COLO668 (cell line): ENCODE measurements at regions not wholly inside any gene's neighbourhood (a gene's known extent, or its start where the extent isn't known, plus 50 kb on each side); places are given as distances from the start of the nearest gene placed in this dataset.
"Not testable (repeated sequence)": the region's sequence is repeated elsewhere in the genome, so short reads cannot be mapped to it uniquely, and the experiment has no call there.

Source experiments
- DNase-seq: peaks from one replicate; lab custom pipeline; 2025; ENCODE audit not compliant: unreplicated experiment; lab: John Stamatoyannopoulos, UW

GRCh38 chr4:180284267-180284666 is 1958.9 kb upstream of the TENM3 start:
- no peak for DNase-seq

GRCh38 chr4:180285796-180286195 is 1957.4 kb upstream of the TENM3 start:
- no peak for DNase-seq

- DNase-seq = no peak
Observed at GRCh38 chr4:180292339-180292738, 1950.9 kb upstream of the TENM3 start.

DNA sequence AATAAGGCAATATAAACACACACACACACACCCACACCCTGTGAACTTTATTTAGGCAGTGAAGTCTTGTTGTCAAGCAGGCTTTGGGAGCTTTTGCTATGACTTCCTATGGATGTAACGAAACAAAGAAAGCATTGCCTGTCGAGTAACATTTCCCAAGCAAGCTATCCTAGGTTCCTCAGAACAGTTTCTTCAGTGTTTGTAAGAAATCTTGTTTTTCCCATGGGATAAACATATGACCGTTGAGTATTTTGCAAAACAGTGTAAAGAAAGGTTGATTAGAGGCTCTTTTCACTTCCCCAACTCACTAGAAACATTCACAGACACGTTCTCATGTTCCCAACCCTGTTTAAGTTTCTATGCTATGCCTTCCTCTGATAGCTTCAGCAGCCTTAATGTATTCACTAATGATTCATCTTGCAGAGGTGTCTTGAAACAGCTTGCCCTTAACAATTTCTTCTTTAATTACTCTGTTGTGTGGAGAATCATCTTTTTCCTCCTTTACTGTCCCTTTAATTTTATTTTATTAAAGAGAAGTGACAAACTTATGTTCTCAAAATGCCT is 1947.1 kb upstream of the TENM3 start:
- no peak for DNase-seq

DNA sequence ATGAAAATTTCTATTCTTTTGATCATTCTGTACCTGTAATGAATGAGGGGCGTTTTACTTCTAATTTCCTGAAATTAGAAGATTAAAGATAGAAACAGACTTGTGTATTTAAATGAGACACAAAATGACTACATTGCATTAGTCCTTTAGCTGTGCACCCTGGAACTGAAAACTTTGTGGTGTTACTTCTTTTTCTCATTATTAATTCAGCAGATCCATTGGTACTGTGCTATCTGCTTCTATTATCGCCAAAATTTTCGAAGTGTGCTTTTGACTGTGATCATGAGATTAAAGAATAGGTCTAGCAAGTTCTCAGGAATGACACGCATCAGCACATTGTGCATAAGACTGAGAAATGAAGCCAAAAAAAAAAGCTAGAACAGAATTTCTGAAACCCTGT is 1938.9 kb upstream of the TENM3 start:
- no peak for DNase-seq

DNA sequence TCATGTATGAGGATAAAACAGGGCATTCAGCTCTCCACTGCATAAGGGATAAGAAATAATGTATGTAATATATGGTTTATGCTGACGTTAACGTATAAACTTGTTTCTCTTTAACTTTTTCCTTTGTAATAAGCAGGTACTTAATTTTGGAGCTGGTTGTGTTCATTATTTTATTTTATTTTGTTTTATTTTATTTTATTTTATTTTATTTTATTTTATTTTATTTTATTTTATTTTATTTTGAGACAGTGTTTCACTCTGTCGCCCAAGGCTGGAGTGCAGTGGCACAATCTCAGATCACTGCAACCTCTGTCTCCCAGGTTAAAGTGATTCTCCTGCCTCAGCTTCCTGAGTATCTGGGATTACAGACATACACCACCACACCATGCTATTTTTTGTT is 1932.6 kb upstream of the TENM3 start:
- no peak for DNase-seq

GRCh38 chr4:180314972-180315371 is 1928.2 kb upstream of the TENM3 start:
- DNase-seq = no peak

DNA sequence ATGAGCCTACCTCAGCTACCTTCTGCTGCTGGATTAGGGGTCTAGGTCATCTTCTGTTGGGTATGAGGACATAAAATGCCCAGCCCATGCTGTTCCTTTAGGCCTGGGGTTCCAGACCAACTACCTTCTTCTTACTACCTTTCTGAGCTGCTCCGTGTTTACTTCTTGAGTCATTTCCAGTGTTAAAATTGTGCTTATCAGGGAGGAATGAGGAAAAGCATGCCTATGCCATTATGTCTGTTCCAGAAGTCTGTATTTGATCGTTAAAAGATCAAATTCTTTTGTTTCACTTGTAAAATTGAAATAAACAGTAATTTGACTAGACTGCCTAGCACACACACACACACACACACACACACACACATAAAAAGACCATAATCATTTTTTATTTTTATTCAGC is 1912.7 kb upstream of the TENM3 start:
- no peak for DNase-seq

- no peak for DNase-seq
Observed at GRCh38 chr4:180333162-180333561, 1910.0 kb upstream of the TENM3 start.

DNA sequence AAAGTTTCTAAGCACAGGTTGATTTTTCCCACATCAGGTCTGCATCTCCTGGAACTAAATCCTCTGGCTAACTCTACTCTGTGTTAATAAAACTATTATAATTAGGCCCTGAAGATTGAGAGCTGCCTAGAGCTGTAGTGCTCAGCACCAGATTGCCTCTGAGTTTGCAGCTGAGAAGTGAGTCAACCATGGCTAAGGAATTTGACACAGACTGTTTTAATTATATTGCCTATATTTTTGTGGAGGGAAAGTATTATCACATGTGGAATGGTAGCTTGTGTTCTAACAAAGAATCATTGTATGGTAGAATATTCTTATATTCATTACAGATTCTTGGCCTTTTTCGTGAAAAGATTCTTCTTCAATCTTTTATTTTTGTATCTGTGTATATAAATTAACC is 1907.6 kb upstream of the TENM3 start:
- DNase-seq = no peak

DNA sequence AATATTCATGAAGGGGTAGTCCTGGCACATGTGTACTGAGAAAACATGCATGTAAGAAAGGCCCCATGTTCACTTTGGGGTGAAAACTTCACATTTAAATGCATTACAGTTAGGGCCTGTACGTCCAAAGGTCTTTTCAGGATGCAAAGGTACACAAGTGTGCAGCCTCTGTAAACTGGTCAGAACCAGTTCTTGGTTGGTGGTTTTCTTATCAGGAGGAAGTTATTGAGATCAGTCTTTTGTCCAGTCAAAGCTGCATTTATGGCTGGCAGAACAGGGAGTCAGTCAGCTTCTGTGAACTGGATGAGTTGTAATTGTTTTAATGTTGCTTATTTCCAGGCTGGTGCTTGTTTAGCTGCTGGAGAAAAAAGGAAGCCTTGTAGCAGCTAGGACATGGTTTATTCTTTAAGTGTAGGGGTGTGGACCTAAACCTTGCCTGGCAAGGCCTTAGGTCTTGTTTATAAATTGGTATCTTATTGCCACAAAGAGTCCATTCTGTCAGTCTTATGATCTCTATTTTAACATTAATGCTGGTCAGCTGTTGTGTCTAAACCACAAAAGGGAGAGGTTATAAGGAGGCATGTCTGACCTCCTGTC is 1906.6 kb upstream of the TENM3 start:
- DNase-seq = no peak

DNA sequence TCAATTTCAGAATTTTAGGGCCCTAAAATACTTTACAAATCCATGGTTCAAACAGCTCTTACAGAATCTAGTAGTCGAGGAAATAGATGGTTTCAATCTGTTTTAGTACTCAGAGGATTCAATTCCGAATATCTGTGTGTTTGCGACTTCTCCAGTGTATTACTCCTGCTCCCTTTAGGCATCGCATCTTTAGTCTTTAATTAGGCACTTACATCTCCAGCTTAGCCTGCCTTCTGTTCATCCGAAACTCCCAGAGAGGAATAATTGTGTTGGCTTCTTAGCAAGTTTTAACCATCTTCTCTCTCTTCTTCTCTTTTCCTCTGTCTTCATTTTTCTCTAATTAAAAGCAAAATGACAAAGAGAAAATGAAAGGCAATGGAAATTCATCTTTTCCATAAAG is 1901.3 kb upstream of the TENM3 start:
- no peak for DNase-seq

GRCh38 chr4:180350901-180351300 is 1892.3 kb upstream of the TENM3 start:
- no peak for DNase-seq

DNA sequence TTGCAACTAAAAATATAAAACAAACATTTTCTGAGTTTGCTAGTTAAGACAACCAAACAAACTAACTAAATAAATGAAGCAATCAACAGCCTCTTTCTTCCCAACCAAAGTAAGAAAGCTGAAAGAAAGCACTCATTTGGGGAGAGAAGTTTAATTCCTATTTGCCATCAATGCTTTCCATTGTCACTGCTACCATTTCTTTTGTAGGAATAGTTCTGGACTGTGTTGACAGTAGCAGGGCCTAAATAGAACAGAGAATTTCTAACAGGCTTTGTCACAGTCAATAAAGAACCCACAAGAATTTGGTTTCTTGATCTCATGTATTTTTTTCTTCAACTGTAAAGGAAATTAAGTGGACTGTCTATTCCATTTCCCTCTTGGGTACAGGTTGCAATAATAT is 1886.4 kb upstream of the TENM3 start:
- no peak for DNase-seq

DNA sequence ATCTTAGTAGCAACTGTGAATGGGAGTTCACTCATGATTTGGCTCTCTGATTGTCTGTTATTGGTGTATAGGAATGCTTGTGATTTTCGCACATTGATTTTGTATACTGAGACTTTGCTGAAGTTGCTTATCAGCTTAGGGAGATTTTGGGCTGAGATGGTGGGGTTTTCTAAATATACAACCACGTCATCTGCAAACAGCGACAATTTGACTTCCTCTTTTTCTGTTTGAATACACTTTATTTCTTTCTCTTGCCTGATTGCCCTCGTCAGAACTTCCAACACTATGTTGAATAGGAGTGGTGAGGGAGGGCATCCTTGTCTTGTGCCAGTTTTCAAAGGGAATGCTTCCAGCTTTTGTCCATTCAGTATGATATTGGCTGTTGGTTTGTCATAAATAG is 1883.1 kb upstream of the TENM3 start:
- DNase-seq = not testable (repeated sequence)

DNA sequence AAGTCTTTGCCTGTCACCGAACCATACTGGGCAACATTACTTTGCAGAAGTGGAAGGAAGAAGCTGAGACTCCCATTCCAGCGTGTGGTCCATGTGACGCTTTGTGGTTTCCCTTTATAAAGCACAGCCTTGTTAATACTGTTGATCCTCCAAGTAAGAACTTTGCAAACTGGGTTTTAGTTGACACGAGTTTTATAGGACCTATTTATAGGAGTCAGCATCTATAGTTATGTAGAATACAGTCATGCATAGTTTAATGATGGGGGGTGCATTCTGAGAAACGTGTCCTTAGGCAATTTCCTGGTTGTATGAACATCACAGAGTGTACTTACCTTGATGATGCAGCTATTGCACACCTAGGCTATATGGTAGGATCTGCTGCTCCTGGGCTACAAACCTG is 1879.4 kb upstream of the TENM3 start:
- DNase-seq = no peak

DNA sequence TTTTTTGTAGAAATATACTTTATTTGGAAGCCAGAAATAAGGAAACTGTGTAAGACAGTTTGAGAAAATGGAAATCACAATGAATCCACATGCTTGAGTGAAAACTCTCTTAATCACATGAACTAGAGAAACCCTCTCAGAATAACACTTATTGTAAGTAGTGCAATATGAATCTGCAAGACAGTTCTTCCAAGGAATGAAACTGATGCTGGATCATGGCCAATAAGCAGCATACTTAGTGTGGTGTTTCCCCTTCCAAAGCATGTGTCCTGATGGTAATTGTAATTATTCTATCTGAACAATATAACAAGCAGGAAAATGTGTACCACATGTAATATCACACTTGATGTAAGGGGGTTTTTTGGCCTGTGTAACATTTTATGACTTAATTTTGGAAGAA is 1870.5 kb upstream of the TENM3 start:
- DNase-seq = no peak

GRCh38 chr4:180377741-180378140 is 1865.5 kb upstream of the TENM3 start:
- DNase-seq = no peak

- DNase-seq = no peak
Observed at GRCh38 chr4:180380733-180381132, 1862.5 kb upstream of the TENM3 start.

DNA sequence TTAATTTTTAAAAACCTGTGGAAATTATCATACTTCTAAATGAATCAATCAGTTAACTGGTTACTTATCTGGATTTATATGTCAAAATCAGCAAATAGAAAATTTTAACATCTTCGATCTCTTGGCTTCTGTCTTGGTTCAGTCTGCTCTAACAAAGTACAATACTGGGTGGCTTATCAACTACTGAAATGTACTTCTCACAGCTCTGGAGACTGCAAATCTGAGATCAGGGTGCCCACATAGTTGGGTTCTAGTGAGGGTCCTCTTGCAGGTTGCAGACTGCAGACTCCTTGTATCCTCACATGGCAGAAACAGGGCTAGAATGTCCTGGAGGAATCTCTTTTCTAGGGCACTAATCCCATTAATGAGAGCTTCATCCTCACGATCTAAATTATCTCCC is 1851.6 kb upstream of the TENM3 start:
- DNase-seq = no peak

DNA sequence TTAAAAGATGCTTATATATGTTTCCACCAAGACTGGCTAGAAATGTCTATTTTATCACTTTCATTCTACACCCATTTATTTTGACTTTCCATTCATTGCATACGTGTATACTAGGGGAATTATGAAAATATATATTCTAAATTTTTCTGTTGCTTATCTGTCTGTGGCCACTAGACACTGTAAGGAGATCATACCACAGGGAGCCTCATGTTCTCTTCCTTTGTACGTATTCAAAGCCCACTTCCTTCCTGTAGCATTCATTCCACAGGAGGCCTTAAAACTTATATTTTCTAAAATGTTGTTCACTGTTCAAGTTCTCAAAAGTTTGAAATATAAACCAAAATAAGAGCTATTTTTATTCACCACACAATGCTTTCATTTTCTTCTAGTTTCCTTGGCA is 1848.9 kb upstream of the TENM3 start:
- no peak for DNase-seq

DNA sequence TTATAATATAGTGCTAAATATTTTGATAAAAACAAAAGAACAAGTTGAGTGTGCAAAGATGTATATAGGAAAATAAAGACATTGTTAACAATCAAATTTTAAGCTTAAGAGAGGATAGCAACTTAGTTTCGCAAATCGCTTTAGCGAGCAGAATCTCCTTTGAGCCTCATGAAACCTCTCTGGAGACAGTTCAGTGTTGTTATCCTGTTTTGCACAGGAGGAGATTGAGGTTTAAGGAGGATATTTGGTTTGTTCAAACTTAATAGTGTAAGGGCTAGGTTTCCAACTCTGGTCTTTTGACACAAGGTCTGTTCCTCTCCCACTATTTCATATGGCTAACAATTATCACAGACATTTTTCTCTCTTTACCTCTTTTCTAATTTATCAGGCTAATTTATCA is 1848.5 kb upstream of the TENM3 start:
- no peak for DNase-seq

DNA sequence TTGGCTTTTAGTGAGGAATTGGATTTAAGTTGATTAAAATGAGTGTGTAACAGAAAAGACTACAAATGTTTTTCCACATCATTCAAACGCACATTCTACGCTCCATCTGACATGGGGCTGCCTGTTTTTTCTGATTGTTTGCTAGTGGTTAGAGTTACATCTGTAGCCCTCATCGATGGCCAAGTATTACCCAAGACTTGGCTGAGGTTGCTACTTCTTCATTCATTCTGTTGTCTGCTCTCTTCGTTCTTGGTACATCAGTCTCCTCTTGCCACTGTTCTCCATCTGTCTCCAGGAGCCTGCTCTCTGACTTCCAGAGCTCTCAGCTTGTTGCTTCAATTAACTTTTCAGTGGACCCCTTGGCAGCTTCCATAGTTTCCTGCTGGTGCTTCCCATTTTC is 1844.6 kb upstream of the TENM3 start:
- DNase-seq = no peak
